ENCODE measurements at regions not wholly inside any gene's neighbourhood (a gene's known extent, or its start where the extent isn't known, plus 50 kb on each side); places are given as distances from the start of the nearest gene placed in this dataset.

- TF ChIP-seq CTCF (IDR thresholded peaks at IDR 0.05), result no peak
- no peak for TF ChIP-seq EZH2 (IDR thresholded peaks at IDR 0.05; ENCODE audit: borderline replicate concordance, insufficient read depth, low read depth, low read length, poor library complexity, severe bottlenecking)
Measured at GRCh38 chrX:137652086-137652485, 86.2 kb downstream of the ZIC3 start.
